NT2/D1 (cell line): ENCODE measurements at regions not wholly inside any gene's neighbourhood (a gene's known extent, or its start where the extent isn't known, plus 50 kb on each side); places are given as distances from the start of the nearest gene placed in this dataset.

Source experiments
- SUZ12 ChIP-seq: IDR thresholded peaks from 2 replicates; pipeline ENCODE4 v1.6.1; 2011; ENCODE audit not compliant: insufficient read length, insufficient read depth; ENCODE audit errors: extremely low read depth
- YY1 ChIP-seq: IDR thresholded peaks from 2 replicates; pipeline ENCODE4 v1.6.1; 2011; ENCODE audit not compliant: insufficient read length, insufficient read depth
- ZNF274 ChIP-seq: IDR thresholded peaks from 2 replicates; pipeline ENCODE4 v1.6.1; 2011; ENCODE audit warnings: mild to moderate bottlenecking, low read depth, low read length

GRCh38 chr18:8507361-8507760 lies 101.9 kb upstream of the RAB12 start:
- TF ChIP-seq YY1 (no peak), SUZ12 (no peak), ZNF274 (no peak)
